Left colon (tissue), 2 donors: ENCODE measurements at regions not wholly inside any gene's neighbourhood (a gene's known extent, or its start where the extent isn't known, plus 50 kb on each side); places are given as distances from the start of the nearest gene placed in this dataset.

Experiments
- ATAC-seq: fragments of 200-7000 bp; cut with Tn5 transposase; one replicate; pipeline ENCODE4 v1.9.1; 2020; ENCODE audit warnings: mild to moderate bottlenecking, moderate library complexity
- DNase-seq, 2 donors: peaks; one replicate each; pipeline ENCODE4 v3.0.0-alpha.2; 2020
- intact Hi-C, 2 donors: fragments of 100-400 bp; cut with DNase I in 1 of 2; cut with micrococcal nuclease in 1 of 2; formaldehyde crosslinking; loops; one replicate each; pipeline versions ENCODE4 v1.11.2 to v1.14.0; 2022; cut with DNase I, micrococcal nuclease
- donor health status: DM: no; HTN: no; CAD: no.
- donor health status: DM: yes; HTN: yes; CAD: no.

DNA sequence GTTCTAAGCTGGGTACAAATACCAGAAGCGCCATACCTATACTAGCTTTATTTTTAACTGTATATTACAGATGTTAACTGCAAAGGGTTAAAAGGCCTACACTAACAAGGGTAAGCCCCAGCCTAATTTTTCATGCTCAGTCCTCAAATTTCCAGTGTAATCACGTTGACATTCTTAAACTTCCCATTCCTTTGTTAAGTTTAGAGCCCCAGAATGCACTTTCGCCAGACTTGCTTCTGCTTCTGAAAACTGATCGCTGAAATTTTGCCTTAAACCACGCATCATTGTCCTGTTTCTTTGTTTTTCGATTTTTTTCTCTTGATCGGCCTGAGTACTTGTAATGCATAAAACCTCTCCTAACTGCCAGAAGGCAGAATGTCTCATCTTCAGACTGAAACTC lies 2141.9 kb upstream of the AGA start:
- intact Hi-C loops: no loop called here
- no peak for DNase-seq
- ATAC-seq: no peak

DNA sequence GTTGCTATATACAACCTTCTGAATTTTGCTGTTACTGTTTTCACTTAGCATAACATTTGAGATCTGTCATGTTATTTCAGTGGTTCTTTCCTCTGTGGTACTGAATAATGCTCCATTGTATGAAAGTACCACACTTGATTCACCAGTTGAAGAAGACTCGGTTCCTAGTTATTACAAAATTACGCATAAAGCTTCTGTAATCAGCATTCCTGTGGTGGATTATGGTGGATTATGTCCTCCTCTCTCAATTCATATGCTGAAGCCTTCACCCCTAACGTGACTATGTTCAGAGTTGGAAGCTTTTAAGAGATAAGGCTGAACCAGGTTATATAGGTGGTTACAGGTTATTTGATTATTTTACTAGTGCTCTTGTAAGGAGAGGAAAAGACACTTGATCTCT lies 2143.5 kb upstream of the AGA start:
- DNase-seq (no peak), ATAC-seq (no peak)
- intact Hi-C loops: no loop called here

DNA sequence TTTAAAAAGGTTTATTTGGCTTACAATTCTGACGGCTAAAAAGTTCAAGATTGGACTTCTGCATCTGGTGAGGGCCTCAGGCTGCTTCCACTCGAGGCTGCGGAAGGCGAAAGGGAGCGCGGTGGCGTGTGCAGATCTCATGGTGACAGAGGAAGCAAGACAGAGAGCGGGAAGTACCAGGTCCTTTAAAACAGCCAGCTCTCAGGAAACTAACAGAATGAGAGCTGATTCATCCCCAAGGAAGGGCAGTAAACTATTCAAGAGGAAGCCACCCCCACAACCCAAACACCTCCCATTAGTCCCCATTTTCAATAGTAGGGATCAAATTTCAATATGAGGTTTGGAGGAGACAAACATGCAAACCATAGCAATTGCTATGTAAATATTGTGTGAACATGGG lies 2144.2 kb upstream of the AGA start:
- ATAC-seq (no peak), DNase-seq (no peak)
- intact Hi-C loops: no loop called here

DNA sequence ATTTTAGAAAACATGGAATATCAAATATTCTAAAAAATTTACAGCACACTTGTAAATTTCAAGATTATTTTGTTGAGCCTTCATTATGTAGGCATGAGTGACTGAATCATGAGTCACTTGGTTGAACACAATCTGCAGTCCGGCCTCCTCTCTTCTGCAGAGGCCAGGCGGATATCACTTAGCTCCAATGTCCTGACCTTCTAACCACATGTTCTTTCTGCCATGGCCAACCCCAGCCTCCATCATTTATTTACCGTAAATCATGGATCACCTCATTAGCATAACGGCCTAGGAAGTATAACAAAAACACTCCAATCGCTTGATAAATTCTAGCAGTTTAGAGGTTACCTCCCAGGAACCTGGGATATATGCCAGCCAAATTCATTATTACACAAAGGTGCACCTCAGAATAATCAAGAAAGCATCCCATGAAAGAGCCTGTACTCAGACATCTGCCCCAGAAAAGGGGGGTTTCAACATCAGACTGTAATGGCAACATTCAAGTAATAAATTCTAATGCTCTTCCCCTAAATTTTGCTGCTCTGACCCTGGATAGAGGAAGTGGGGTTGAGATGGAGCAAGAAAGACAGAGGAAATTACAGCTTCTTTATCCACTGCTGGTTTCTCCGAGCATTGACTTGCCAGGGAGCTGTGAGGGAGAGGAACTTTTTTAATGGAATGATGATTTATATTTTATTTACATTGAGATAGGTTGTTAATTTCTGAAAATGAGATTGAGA lies 2153.6 kb upstream of the AGA start:
- intact Hi-C loops: no loop called here
- ATAC-seq (no peak), DNase-seq (no peak)

DNA sequence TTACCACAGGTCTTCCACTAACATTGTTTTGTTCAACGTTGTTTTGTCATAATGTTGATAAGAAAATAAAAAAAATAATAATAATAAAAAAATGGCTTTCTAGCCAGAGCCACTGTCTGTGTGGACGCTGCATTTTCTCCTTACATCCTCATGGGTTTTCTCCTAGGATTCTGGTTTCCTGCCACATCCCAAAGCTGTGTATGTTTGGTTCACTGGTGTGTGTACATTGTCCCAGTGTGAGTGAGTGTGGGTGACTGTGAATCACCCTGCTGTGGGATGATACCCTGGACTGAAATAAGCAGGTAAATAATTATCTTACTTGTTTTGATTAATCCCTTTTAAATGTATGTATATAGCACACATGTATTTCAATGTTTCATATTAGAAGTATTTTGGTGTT lies 2154.4 kb upstream of the AGA start:
- intact Hi-C loops: no loop called here

DNA sequence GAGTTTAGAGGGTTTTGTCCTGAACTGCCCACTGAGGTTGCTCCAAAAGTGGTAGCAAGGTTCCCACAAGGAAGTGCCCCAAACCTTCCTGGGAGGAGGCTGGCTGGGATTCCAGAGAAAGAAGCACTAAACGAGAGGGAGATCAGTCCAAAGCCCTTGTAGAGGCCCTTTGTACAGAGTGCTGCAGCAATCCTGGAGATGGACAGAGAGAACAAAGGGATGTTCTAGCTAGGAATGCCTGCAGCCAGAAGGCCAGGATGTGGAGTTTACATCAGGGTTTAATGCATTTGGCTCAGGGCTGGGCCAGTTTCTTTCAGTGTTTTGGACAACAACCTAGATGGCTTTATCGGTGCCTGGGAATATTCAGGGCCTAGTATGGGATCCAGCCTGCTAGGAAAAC lies 2155.1 kb upstream of the AGA start:
- intact Hi-C loops: no loop called here
- DNase-seq (no peak), ATAC-seq (no peak)

More for the DNA sequence above, 2154.4 kb upstream of the AGA start:
- ATAC-seq: no peak
- no peak for DNase-seq

DNA sequence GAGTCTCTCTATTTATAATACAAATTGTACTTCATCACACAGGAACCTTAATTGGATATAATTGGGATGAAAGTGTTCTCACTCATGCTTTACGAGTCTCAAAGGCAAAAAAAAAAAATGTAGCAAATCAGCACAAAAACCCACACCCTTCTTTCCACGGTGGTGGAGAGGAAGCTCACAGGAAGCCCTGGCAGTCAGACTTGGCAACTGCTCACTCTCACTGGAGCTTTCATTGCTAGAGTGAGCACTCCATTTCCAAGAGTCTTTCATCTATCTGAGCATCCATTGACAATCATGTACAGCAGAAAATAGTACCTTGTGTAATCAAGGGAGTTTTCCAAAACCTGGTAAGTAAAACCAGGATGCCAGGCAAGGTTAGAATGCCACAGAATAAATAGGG lies 2159.4 kb upstream of the AGA start:
- no peak for ATAC-seq
- intact Hi-C loops: no loop called here
- DNase-seq: no peak

DNA sequence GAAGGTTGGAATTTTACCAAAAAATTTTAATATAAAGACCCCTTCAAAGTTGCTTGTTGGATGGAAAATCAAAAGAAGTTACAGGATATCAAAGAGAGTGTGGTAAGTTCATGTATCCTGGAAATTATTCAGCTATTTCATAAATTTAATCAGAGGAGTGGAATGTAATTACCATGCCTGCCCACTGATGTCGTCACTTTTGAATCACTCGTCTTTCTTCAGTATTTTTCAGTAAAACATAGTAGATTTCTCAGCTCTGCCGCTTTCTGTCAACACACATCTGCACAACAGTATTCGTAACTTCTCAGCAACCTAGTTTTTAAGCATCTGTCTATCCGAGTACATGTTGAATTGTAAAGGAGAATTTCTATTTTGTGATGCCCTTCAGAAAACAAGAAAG lies 2163.0 kb upstream of the AGA start:
- ATAC-seq: no peak
- intact Hi-C loops: no loop called here

DNA sequence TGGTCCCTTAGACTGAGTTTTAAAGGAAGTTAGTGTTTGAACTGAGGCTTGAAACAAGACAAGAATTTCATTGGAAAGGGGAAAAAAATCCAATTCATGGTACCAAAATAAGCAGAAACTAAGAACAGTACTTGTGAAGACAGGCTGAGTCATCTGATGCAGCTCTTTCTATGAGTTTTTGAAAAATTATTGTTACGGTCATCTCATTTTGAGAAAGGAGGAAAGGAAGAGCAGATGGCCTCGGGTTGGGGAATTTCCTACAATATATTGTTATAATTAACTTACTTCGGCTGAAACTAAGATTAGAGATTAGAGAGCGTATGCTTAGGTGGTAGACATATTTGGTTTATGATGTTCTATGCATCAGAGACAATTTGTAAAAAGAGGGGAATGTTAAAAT lies 2164.8 kb upstream of the AGA start:
- intact Hi-C loops: no loop called here
- no peak for DNase-seq
- ATAC-seq: no peak

More for the DNA sequence above, 2163.0 kb upstream of the AGA start:
- no peak for DNase-seq

DNA sequence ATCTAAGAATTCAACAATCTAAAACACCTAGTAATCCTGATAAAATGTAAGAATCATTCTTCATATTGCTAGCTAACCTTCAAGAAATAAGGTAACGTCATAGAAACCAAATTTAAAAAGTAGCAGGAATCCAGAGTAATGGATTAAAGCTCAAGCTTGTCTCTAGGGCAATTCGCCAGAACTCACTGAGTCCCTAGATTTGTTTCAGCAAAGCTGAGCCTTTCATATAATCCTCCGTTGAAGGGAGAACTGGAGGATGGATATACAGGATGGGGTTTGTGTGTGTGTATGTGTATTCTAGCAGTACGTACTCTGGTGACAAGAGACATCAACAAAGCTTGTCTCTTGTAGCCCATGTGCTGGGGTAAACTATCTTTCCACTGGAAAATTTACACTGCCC lies 2173.5 kb upstream of the AGA start:
- DNase-seq (no peak), ATAC-seq (no peak)
- intact Hi-C loops: no loop called here

DNA sequence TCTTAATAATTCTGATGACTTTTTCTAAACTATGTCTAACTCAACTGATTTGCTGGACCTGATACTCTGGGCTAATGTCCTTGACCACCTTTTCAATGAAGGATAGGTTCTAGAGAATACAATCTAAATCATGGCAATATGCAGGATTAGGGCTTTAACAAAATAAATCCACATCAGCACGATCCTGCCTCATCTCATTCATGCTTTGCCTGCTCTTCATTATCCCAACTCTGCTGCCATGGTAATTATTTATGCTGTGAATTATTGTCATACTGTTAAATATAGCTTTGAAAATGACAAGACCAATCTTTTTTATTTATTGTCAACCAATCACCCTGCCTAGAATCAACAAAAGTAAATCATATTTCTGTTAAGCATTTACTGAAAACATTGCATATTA lies 2176.7 kb upstream of the AGA start:
- intact Hi-C loops: no loop called here
- no peak for DNase-seq
- no peak for ATAC-seq

DNA sequence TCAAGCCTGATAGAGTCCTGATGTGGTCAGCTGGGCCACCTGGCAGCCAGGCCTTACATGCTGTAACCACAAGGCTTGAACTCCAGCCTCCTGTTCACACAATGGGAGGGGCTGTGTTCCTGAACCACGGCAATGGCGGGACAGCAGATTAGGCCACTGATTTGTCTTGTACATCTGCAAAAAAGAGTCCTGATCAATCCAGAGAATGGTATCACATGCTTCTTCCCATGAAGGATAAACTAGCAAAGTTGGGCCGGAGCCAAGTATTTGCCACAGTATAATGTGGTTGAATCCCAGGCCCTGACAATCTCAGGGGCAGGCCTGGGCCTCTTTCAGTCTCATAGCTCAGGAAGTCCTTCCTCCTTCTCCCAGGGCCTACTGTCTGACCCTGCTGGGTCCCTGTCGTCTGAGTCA lies 2182.5 kb upstream of the AGA start:
- intact Hi-C loops: no loop called here
- DNase-seq: no peak
- ATAC-seq: no peak

DNA sequence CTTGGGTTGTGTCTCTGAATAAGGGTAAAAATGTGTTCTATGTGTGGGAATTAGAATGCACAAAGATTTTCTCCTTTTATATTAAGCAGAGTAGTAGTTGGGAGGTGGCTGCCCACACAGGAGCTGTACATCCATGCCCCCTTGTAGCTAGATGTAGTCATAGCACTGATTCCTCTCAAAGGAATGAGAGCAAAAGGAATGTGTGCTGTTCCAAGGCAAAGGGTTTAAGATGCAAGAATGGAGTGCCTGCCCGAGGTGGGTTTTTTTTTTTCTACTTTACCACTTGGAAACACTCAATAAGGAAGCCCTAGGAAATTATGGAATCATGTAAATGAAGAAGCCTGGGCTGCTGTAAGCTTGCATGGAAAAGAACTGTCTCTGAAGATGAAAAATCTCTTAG lies 2183.2 kb upstream of the AGA start:
- ATAC-seq: no peak
- intact Hi-C loops: no loop called here

DNA sequence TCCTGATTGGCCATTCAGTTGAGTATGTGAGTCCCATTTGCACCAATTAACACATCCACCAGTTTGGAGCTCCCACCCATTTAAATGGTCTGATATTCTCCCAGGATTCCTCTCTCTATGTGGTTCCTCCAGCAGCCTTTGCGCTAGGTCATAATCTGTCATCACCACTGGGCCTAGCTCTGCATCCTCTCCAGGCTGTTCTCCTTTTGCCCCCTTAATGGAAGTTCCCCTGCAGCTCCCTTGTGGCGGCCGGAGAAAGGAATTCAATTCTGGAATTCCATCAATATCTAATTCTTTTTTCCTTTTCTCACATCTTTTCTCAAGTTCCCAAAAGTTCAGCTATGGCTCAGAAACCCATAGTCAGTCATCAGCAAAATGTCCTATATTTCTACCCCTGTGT lies 2184.4 kb upstream of the AGA start:
- intact Hi-C loops: no loop called here
- ATAC-seq: no peak
- DNase-seq: no peak

More for the DNA sequence above, 2183.2 kb upstream of the AGA start:
- DNase-seq: no peak

DNA sequence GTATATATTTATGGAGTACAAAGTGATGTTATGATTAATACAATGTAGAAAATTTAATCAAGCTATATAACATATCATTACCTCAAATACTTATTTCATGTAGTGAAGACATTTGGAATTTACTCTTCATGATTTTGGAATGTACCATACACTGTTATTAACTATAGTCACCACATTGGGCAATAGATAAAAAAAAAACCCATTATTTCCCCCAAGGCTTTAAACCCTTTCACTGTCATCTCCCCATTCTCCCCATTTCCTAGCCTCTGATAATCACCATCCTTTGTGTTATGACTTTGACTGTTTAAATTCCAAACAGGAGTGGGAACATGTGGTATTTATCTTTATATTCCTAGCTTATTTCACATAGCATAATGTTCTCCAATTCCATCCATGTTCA lies 2189.1 kb upstream of the AGA start:
- DNase-seq: no peak
- no peak for ATAC-seq
- intact Hi-C loops: no loop called here

DNA sequence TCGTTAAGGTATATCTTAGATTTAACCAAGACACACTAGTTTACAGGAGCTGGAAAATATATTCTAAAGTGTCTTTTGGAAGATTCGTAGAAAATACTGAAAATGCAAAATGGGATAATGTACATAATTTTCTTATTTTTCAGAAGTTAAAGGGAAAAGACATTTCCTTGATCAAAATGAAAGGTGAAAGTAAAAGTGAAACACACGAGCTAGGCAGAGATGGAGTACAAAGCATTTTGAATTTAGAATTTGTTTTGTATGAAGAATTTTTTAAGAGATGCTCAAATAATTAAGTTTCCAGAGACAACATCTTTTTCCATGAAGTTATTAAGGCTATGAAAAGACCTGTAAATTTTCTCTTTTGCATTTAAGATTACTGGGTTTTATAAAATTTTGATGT lies 2192.6 kb upstream of the AGA start:
- no peak for DNase-seq
- intact Hi-C loops: no loop called here
- ATAC-seq: no peak

DNA sequence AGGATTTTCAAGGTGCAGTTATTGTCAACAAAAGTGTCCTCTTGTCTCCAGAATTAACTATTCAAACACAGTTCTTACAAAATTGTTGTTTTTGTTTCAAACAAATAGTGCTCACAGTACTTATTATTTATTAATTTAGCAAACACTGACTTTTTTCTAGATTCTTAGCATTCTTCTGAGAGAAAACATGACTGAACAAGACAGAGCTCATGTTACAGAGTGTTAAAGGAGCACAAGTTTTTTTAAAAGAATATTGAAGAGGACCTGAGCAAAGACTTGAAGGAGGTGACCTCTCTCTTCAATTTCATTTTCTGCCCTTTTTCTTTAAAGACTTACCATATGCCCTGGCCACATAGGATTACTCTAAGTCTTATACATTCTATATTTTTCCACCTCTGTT lies 2220.3 kb upstream of the AGA start:
- DNase-seq: no peak
- no peak for ATAC-seq
- intact Hi-C loops: no loop called here

DNA sequence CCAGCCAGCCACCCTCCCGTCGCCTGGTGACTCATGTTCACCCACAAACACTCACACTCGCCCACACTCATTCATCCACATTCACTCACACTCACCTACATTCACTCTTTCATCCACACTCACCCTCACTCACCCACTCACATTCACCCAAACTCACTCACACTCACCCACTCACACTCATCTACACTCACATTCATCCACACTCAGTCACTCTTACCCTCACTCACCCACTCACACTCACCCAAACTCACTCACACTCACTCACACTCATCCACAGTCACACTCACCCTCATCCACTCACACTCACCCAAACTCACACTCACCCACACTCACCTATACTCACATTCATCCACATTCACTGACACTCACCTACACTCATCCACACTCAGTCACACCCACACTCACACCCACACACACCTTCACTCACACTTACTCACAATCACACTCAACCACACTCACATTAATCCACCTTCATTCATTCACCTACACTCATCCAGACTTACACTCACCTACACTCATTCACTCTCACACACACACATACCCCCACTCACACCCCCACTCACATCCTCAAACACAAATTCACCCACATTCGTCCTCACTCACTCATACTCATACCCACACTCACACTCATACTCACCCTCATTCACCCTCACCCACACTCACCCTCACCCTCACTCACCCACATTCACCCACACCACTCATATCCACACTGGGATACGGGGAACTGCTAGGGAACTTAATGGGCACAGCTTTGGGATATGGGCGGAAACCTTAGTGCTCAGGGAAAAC lies 2221.6 kb upstream of the AGA start:
- intact Hi-C loops: no loop called here
- ATAC-seq: no peak
- no peak for DNase-seq

DNA sequence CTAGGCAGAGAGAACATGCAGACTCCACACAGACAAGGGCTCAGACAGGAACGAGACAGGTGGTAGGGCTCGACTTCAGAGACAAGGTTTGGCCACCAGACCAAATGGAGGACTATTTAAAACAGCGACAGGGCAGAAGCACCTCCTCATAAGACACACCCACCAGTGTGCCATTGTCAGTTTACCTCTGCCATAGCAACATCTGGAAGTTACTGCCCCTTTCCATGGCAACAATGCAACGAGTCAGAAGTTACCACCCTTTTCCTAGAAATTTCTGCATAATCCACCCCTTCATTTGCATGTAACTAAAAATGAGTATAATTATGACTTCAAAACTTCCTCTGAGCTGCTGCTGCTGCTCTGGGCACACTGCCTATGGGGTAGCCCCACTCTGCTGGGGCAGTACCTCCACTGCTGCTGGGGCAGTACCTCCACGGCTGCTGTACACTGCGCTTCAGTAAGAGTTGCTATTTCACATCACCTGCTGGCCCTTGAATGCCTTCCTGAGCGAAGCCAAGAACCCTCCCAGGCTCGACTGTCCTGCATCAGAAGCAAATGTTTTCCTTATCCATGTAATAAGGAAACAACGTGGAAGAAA lies 2222.3 kb upstream of the AGA start:
- DNase-seq (no peak), ATAC-seq (no peak)
- intact Hi-C loops: no loop called here

DNA sequence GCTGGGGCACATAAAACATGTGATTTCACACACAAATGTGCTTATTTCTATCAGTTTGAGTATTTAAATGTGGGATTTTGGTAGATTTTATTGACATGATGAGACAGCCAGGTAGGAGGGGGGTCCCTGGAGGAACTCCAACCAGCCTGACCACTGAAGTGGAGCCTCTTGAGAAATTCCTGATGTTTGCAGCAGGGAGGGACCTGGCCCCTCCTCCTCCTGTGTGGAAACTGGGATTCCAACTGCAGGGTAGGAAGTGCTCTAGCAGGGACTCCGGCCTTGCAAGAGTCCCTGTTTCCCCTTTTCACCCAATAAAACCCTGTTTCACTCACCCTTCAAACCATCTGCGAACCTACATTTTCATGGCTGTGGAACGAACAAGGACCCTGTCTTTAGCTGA lies 2224.0 kb upstream of the AGA start:
- intact Hi-C loops: no loop called here
- no peak for DNase-seq
- no peak for ATAC-seq
